ENCODE measurements at regions not wholly inside any gene's neighbourhood (a gene's known extent, or its start where the extent isn't known, plus 50 kb on each side); places are given as distances from the start of the nearest gene placed in this dataset.

DNA sequence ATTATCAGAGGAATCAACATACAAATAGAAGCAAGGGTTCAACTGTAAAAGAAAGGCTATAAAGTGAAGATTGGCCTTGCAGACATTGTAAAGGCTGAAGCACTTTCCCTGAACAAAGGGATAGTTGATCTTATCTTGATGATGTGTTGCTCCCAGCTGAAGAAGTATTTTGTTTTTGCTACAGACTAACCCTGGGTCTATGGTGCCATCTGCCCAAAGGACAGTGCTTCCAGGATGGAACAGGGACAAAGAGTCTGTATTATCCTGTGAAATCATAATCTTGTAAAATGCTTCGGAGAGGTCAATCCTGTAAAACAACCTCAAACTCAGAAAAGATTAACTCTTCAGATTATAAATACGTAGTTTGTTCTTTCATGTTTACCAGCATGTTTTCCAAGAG, 251.7 kb upstream of the ANKRD50 start:
- in situ Hi-C loops (cut with MboI) (no loop called here), intact Hi-C loops (cut with micrococcal nuclease; ENCODE audit: unreplicated experiment) (no loop called here)
- Histone ChIP-seq H3K27ac (ENCODE audit: control insufficient read depth, insufficient read depth) (no peak overlapping the region), H3K4me3 (no peak overlapping the region), H3K79me2 (ENCODE audit: control insufficient read depth, insufficient read depth, low read length) (no peaks in the 10 kb centered on the region), H3K9ac (ENCODE audit: control insufficient read depth, insufficient read depth, low read length) (no peak overlapping the region), H3K36me3 (ENCODE audit: control insufficient read depth in 2 of 2, insufficient read depth in 2 of 2, low read length in 1 of 2) (no peaks in the 10 kb centered on the region), H3K9me3 (replicated peaks; ENCODE audit: control insufficient read depth, insufficient read depth, low read length) (no peaks in the 10 kb centered on the region; the same call in 2 of the 3 replicates), H3K4me1 (ENCODE audit: control insufficient read depth, insufficient read depth, low read length) (no peaks in the 10 kb centered on the region), H2AFZ (ENCODE audit: control insufficient read depth, low read depth, low read length) (no peak overlapping the region), H3K4me2 (ENCODE audit: control insufficient read depth, insufficient read depth) (no peak overlapping the region), H3K27me3 (replicated peaks in 1 of 2; ENCODE audit: control insufficient read depth in 2 of 2, insufficient read depth in 2 of 2, low read length in 1 of 2) (no peaks in the 10 kb centered on the region), H4K20me1 (ENCODE audit: control insufficient read depth, insufficient read depth) (no peaks in the 10 kb centered on the region)
- POLR2A ChIA-PET, result no interaction called here
- no peak for TF ChIP-seq CHD2 (IDR thresholded peaks at IDR 0.05; ENCODE audit: borderline replicate concordance, low read depth, low read length)
- TF ChIP-seq, protein P1, sequence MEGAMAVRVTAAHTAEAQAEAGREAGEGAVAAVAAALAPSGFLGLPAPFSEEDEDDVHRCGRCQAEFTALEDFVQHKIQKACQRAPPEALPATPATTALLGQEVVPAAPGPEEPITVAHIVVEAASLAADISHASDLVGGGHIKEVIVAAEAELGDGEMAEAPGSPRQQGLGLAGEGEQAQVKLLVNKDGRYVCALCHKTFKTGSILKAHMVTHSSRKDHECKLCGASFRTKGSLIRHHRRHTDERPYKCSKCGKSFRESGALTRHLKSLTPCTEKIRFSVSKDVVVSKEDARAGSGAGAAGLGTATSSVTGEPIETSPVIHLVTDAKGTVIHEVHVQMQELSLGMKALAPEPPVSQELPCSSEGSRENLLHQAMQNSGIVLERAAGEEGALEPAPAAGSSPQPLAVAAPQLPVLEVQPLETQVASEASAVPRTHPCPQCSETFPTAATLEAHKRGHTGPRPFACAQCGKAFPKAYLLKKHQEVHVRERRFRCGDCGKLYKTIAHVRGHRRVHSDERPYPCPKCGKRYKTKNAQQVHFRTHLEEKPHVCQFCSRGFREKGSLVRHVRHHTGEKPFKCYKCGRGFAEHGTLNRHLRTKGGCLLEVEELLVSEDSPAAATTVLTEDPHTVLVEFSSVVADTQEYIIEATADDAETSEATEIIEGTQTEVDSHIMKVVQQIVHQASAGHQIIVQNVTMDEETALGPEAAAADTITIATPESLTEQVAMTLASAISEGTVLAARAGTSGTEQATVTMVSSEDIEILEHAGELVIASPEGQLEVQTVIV (IDR thresholded peaks at IDR 0.05; ENCODE audit: borderline replicate concordance, partially characterized antibody), result no peak
- no peak for TF ChIP-seq GABPA (IDR thresholded peaks at IDR 0.05; ENCODE audit: low read depth)
- TF ChIP-seq SIN3A (IDR thresholded peaks at IDR 0.05; ENCODE audit: low read depth, low read length), result no peak
- no peak for TF ChIP-seq NFYA (IDR thresholded peaks at IDR 0.05; ENCODE audit: borderline replicate concordance, low read depth, low read length)
- TF ChIP-seq RBBP5 (conservative IDR thresholded peaks at IDR 0.05), result no peak
- no peak for TF ChIP-seq IRF4 (IDR thresholded peaks at IDR 0.05; ENCODE audit: low read depth, low read length)
- TF ChIP-seq HCFC1 (IDR thresholded peaks at IDR 0.05; ENCODE audit: low read length), result no peak
- no peak for TF ChIP-seq SIX5 (IDR thresholded peaks at IDR 0.05; ENCODE audit: low read depth, low read length, severe bottlenecking)
- TF ChIP-seq EED (IDR thresholded peaks at IDR 0.05; ENCODE audit: low read depth), result no peak
- TF ChIP-seq KDM1A (IDR thresholded peaks at IDR 0.05; ENCODE audit: borderline replicate concordance), result no peak
- no peak for TF ChIP-seq HDAC2 (IDR thresholded peaks at IDR 0.05)
- no peak for TF ChIP-seq TCF3 (IDR thresholded peaks at IDR 0.05; ENCODE audit: borderline replicate concordance, insufficient read depth, low read depth, low read length)
- no peak for TF ChIP-seq CHD4 (IDR thresholded peaks at IDR 0.05)
- TF ChIP-seq CHD1 (IDR thresholded peaks at IDR 0.05; ENCODE audit: low read depth, low read length), result no peak
- no peak for TF ChIP-seq TCF7 (IDR thresholded peaks at IDR 0.05; ENCODE audit: borderline replicate concordance)
- TF ChIP-seq SREBF2 (IDR thresholded peaks at IDR 0.05; ENCODE audit: low read length), result no peak
- TF ChIP-seq ZNF384 (IDR thresholded peaks at IDR 0.05; ENCODE audit: borderline replicate concordance, low read depth, low read length), result no peak
- SMC1A ChIA-PET (ENCODE audit: uncharacterized antibody, unreplicated experiment), result no interaction called here
- 0% methylated on average over 2 of the region's 2 CpGs for WGBS (ENCODE audit: insufficient coverage, insufficient replicate concordance, low lambda C conversion rate, missing lambda C conversion rate)
- CTCF ChIA-PET, result no interaction called here
- ATAC-seq (no peak), FAIRE-seq (no peak), DNase-seq (ENCODE audit: low read depth, low spot score) (no peak)
- RAD21 ChIA-PET (ENCODE audit: unreplicated experiment), result no interaction called here
- no TSS peak for BruUV-seq (replicated peaks)

Measured in GM12878 (cell line).